ENCODE measurements at regions not wholly inside any gene's neighbourhood (a gene's known extent, or its start where the extent isn't known, plus 50 kb on each side); places are given as distances from the start of the nearest gene placed in this dataset.

DNA sequence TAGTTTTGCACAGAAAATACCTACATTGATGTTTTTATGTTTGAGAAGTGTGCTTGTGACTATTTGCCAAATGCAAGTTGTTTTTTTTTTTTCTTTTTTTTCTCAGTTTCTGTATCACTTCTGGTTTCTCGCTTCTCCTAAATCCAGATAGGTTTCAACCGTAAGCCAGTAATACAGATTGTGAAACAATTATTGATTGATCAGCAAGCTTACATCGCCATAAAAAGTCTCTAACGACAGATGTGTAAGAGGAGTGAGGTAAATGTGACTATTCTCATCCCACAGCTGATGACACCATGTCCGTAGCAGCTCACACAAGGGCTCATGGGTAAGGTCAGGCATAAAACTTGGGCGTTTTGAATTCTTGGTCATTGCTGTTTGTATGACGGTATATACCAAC is 202.8 kb upstream of the AKR1E2 start:
- peak; percentile 3 for DNase-seq (ENCODE audit: low read depth)
- no peak overlapping the region for H3K4me3 ChIP-seq (ENCODE audit: low read depth, low read length)
- TF ChIP-seq, protein P1, sequence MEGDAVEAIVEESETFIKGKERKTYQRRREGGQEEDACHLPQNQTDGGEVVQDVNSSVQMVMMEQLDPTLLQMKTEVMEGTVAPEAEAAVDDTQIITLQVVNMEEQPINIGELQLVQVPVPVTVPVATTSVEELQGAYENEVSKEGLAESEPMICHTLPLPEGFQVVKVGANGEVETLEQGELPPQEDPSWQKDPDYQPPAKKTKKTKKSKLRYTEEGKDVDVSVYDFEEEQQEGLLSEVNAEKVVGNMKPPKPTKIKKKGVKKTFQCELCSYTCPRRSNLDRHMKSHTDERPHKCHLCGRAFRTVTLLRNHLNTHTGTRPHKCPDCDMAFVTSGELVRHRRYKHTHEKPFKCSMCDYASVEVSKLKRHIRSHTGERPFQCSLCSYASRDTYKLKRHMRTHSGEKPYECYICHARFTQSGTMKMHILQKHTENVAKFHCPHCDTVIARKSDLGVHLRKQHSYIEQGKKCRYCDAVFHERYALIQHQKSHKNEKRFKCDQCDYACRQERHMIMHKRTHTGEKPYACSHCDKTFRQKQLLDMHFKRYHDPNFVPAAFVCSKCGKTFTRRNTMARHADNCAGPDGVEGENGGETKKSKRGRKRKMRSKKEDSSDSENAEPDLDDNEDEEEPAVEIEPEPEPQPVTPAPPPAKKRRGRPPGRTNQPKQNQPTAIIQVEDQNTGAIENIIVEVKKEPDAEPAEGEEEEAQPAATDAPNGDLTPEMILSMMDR (IDR thresholded peaks at IDR 0.05; ENCODE audit: low read depth, low read length, missing control alignments): no peak

DNA sequence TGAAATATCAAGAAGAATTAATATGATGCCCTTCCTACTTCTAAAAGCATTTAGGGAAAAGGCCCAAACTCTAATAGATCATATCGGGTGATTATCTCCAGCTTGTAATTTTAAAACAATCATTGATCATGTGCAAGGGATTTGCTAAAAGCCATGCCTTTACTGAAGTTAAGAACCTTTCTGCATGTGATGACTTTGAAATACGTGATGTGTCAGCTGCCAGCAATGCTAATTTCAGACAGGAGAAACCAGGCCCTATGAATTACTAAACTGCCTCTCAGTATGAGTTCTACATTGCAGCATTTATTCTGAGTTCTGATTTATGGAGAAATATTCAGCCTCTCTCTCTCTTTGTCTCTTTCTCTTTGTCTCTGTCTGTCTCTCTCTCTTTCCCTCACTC is 203.6 kb upstream of the AKR1E2 start:
- H3K4me3 ChIP-seq (ENCODE audit: low read depth, low read length): no peak overlapping the region
- TF ChIP-seq, protein P1 (IDR thresholded peaks at IDR 0.05; ENCODE audit: low read depth, low read length, missing control alignments): no peak
- no peak for DNase-seq (ENCODE audit: low read depth)

DNA sequence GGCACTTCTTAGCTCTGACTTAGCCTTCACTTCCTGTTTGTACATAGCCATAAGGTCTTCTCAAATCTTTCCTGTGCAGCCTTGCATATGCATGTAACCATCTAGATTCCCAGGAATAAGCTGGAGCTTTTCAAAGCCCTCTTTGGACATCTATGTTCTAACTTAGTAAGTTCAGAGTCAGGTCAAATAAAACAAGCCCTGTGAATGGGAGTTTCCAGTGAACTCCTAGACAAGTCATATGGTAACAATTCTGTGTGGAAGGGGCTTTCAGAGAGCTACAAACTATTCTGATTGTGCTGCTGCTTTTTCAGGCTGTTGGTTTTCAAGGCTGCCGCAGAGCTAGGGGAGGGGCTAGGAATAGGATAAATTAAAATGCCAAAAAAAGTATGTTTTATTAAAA is 208.4 kb upstream of the AKR1E2 start:
- H3K4me3 ChIP-seq (ENCODE audit: low read depth, low read length): no peak overlapping the region
- DNase-seq (ENCODE audit: low read depth): no peak
- TF ChIP-seq, protein P1 (IDR thresholded peaks at IDR 0.05; ENCODE audit: low read depth, low read length, missing control alignments): no peak

DNA sequence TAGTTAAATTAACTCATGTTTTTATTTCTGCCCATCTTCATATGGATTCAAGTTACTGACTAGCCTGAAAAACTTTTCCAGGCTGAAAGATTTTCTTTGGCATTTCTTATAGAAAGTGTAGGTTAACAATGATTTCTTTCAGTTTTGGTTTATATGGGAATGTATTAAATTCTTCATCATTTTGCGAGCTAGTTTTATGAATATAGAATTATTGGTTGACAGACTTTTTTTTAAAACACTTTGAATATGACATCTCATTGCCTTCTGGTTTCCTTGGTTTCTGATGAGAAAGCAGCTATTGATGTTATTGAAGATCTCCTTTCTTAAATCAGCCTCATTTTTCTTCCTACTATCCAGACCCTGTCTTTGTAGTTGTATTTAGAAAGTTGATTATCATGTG is 211.0 kb upstream of the AKR1E2 start:
- TF ChIP-seq, protein P1 (IDR thresholded peaks at IDR 0.05; ENCODE audit: low read depth, low read length, missing control alignments): no peak
- no peak for DNase-seq (ENCODE audit: low read depth)
- no peak overlapping the region for H3K4me3 ChIP-seq (ENCODE audit: low read depth, low read length)

DNA sequence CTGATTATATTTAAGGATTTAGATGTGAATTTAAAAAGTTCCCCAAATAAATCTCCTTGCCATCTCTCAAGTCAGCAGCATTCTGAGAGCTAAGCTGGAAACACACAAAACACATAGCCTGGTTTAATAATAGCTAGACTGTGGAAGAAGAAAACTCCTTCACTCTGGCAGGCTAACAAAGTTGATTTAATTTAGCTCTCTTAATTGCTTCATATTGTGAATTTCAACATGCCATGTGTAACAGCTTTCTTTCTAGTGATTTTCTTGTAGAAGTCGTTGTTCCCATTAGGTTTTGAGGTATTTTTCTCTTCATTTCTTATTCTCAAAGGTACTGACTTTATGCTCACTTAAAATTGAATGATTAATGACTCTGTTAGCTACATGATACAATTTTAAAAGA is 216.8 kb upstream of the AKR1E2 start:
- TF ChIP-seq, protein P1 (IDR thresholded peaks at IDR 0.05; ENCODE audit: low read depth, low read length, missing control alignments): no peak
- DNase-seq (ENCODE audit: low read depth): no peak
- H3K4me3 ChIP-seq (ENCODE audit: low read depth, low read length): no peak overlapping the region

DNA sequence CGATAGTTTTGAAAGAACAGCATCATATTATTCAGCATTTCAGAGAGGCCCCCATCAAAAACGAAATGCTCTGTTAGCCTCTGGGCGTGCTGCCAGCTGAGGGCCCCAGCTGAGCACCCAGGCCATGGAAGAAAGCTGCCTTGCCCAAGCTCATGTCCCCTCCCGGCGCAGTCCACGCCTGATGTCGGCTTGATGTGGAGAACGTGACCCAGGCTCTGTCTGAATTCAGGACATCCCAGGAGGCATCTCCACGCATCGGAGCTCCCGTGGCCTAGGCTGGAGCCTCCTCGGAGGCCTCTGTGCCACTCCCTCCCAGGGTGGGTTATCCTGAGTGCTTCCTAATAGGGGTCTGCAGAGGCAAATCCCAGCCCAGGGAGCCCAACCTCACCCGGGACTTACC is 218.3 kb upstream of the AKR1E2 start:
- DNase-seq (ENCODE audit: low read depth): no peak
- H3K4me3 ChIP-seq (ENCODE audit: low read depth, low read length): no peak overlapping the region
- TF ChIP-seq, protein P1 (IDR thresholded peaks at IDR 0.05; ENCODE audit: low read depth, low read length, missing control alignments): no peak

DNA sequence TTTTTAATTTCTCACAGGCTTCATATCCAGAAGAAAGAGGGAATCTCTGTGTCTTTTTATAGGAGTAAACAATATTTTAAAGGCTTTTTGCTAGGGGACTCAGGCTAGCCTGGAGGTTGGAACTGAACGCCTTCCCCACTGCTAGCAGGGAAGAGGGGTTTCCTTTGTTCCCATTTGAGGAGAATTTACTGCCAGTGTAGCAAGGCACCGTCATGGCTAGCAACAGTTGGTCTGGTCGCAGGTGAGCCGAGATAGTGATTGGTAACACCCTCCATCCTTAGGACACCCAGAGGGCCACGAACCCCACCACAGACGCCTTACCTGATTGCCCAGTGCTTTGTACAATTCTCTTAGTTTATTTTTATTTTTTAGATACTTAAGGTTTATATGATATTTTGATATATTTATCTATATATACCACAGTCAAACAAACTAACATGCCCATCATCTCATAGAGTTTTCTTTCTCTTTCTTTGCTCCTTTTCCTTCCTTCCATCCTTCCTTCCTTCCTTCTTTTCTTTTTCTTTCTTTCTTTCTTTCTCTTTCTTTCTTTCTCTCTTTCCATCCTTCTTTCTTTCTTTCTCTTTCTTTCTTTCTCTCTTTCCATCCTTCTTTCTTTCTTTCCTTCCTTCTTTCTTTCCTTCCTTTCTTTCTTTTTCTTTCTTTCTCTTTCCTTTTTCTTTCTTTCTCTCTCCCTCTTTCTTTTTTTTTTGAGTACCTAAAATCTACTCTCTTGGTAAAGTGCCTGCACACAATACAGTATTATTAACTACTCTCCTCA is 219.0 kb upstream of the AKR1E2 start:
- no peak for DNase-seq (ENCODE audit: low read depth)
- no peak overlapping the region for H3K4me3 ChIP-seq (ENCODE audit: low read depth, low read length)
- TF ChIP-seq, protein P1 (IDR thresholded peaks at IDR 0.05; ENCODE audit: low read depth, low read length, missing control alignments): no peak

All from GM12864 (cell line).